GM18909 (cell line): ENCODE measurements at regions not wholly inside any gene's neighbourhood (a gene's known extent, or its start where the extent isn't known, plus 50 kb on each side); places are given as distances from the start of the nearest gene placed in this dataset.
"Not testable (repeated sequence)": the region's sequence is repeated elsewhere in the genome, so short reads cannot be mapped to it uniquely, and the experiment has no call there.

ENCODE experiments used
- ATAC-seq: cut with Tn5 transposase; IDR thresholded peaks from one replicate; pipeline ENCODE4 v1.9.1; 2021; ENCODE audit warnings: mild to moderate bottlenecking; ENCODE audit not compliant: unreplicated experiment, poor library complexity

DNA sequence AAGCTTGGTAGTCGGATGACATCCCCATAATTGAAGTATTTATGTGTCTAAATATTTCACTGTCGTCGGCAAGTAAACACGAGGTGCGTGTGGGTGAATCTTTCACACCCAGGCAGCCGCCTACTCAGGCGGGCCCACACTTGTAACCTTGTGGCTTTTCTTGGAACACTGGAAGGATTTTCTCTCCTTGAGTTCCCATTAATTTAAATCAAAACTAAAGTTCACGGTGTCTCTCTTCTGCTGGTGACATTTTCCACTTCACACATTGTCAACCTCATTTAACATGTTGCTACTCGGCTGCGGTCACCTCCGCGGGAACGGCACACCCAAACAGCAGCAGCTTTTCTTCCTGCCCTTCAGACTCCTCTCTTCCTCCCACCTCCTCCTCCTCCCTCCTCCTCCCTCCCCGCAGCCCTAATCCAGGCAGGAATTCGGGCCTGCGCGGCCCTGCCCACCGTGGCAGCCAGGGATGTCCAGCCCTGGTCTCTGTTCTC, 336.6 kb downstream of the QKI start:
- ATAC-seq, result no peak

DNA sequence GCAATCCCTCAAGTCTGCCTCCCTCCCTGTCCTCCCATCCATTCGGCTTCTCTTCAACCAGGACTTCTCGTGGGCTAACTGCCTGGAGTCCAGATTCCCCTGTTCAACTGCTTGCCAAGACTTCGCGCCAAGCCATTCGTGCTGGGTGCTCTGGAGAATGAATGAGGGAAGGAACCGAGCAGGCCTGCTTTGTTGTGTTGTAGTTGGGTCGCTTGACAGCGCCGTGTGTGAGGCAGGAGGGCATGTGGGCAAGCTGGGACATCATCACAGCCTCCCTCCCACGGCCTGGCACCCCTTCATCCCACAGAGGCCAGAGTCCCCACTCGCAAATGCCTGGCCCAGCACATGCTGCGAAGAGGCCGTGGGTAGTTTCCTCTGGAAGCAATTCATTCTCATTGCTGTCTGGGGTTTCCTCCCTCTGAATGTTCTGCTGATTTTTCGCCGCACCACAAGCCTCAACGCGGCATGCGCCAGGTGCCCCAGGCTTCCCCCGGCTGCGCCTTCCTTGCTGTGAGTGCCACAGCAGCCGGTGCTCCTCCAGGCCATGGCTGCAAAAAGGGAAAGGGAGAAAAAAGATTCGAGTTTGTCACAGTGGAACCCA, 336.0 kb downstream of the QKI start:
- no peak for ATAC-seq

DNA sequence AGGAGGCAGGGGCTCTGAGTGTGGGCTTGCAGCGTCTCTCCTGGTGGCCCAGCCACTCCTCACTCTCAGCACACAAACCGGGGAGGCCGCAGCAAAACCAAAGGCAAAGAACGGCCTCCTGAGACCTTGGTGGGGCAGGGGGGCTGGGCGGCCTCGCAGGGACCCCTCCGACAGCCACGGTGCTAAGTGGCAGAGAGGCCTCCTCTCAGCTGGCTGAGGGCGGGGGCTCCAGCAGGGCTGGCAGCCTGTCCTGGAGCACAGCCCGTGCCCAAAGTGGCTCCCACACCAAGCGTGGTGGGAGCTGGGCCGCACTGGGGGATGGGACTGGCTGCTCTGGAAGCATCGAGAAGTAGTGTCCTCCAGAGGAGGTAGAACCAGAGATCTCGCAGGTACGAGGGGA, 334.4 kb downstream of the QKI start:
- no peak for ATAC-seq

DNA sequence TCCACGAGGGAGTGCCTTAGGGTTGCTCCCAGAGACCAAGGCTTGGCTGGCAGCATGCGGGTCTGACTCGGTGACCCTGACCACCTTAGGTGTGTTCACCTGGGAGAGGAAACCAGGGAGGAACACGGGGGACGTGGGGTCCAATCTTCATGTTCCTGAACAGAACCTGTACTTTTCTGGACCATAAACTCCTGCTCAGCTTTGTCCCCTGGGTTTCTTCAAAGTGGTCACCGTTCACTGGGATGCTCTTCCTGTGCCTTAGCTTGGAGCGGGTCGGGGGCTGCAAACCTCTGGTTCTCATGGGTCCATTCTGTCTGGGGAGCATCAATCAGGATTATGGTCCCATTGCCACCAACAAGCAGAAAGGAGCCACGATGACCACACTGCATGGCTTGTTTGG, 333.5 kb downstream of the QKI start:
- no peak for ATAC-seq

DNA sequence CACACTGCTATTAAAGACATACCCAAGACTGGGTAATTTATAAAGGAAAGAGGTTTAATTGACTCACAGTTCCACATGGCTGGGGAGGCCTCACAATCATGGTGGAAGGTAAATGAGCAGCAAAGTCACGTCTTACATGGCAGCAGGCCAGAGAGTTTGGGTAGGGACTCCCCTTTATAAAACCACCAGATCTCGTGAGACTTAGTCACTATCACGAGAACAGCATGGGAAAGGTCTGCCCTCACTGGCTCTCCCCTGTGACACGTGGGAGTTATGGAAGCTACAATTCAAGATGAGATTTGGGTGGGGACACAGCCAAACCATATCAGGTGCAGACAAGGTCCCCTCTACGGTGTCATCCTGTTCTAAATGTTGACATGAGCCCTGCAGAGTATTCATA, 332.5 kb downstream of the QKI start:
- ATAC-seq, result not testable (repeated sequence)

DNA sequence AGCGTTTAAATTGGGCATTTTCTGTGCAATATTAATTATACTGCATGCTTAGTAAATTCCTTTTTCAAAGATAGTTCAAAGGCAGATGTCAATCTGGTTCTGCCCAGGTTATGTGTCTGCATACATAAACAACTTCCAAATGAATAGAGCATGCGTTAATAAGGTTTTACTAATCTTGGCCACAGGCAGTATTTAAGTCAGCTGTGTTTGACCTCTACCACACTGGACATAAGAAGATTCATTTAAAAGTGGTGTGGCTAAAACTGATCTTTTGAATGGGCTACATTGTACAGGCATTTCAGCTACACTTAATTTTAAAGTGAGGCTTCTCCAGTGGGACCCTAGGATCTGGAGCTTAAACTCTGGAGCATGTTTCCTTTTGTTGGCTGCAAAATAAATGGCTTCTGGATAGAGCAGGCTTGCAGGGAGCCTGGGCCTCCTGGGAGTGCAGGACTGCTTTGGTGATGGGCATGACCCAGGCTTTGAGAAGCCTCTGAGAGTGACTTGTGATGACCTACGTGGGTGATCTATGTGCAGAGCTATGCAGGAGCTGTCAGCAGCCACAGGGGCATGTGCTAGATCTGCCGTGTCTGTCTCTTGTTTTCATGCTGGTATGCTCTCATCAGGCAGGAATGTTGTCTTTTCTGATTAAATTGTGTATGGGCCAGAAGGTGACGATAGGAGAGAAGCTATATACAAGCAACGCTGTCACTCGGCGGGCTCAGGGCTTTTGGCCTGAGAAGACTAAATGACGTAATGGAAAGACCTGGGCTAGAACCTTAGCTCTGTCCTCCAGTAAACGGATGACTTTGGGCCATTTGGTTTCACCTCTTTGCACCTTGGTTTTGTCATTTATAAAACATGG, 331.2 kb downstream of the QKI start:
- no peak for ATAC-seq

DNA sequence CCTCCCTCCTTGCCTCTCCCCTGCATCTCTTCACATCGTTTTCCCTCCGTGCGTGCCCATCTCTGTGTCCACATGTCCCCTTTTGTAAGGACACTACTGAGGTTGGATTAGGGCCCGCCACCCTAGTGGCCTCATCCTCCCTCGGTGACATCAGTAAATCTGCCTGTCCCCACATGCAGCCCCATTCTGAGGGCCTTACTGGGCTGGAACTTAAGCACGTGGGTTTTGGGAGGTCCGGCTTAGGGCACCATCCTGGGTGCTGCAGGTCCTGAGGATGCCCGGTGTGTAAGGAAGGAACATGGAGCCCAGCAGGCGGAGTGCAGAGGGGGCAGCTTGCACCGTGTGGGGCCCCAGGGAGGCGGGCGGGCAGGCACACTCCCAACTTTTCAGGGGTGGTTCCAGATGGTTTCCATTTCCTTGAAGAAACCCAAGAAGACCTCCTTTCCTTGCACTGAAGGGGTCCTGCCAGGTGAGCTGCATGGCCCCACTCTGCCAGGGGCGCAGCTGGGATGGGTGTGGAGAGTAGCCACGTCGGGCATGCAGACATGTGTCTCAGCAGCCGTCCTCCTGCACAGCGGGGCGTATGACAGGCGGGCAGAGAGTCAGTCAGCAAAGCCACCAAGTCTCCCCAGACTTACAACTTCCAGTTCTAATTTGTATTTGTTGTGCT, 329.9 kb downstream of the QKI start:
- no peak for ATAC-seq

DNA sequence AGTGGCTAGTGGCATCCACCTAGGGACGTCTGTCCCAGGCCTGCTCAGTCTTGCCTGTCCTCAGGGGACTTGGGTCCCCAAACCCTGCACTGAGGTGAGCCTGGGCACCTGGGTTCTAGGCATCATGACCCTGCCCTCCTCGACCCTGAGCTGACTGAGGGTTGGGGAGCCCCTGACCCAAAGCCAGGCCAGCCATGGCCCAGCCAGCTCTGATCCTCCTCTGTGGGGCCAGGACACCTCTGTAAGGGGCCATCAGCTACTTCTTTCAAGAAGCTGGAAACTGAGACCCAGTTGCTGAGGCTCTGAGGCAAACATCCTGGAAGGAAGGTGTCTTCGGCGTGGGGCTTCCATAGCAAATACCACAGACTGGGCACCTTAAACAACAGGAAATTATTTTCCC, 329.3 kb downstream of the QKI start:
- no peak for ATAC-seq

DNA sequence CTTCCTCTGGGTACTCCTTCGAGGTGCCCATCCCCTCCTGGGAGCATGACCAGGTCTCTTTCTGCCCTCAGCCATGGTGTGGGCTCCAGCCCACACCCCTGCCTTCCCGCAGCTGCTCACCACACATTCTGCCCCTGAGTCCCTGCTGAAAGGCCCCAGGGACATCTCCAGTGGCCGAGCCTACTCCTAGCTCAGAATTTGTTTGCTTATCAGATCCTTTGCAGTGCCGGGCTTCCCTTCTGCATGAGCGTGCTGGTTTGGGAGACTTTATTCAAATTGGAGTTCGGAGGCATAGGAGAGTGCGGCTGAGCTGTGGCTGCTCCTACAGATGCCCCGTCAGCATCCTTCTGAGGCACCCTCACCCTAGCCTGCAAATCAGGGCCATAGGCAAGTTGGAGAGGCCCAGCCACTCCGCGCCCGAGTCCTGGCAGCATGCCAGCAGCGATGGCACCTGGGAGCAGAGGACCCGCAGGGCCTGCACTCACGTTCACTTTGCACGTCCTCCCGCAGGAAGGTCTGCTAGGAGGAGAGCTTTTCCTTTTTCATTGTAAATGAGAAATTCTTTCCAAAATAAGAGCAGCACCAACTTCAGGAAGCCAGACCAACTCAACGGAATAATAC, 327.3 kb downstream of the QKI start:
- ATAC-seq, result no peak

DNA sequence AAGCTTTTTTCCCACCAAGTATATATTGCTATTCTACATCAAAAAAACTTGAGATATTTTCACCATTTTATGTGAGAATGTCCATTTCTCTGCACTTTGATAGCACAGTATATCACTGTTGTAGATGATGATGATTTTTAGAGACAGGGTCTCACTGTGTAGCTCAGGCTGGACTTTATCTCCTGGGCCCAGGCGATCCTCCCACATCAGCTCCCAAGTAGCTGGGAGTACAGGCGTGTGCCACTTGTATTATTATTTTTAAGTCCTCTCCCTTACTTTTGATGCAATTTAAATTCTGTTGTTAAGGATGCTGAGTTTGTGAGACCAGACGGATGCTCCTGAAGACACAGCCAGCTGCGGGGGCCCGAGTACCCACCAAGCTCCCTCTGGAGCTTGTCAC, 326.8 kb downstream of the QKI start:
- no peak for ATAC-seq

DNA sequence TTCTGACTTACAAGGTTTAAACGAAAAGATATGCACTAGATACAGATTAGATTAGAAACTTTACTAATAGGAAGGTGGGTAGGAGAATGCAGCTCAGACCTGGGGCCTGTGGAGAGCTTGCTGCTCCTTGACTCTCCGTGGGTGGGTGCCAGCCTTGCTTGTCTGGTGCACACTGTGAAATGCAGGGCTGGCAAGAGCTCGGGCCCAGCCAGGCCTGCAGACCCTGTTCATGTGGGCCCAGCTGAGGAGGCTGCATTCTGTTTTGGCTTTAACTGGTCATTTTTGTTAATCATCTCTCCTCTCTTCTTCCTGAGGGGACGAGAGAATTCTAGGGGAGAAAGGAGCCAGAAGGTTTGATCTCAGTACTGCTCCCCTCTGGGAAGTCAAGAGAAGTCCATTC, 325.4 kb downstream of the QKI start:
- ATAC-seq, result no peak

DNA sequence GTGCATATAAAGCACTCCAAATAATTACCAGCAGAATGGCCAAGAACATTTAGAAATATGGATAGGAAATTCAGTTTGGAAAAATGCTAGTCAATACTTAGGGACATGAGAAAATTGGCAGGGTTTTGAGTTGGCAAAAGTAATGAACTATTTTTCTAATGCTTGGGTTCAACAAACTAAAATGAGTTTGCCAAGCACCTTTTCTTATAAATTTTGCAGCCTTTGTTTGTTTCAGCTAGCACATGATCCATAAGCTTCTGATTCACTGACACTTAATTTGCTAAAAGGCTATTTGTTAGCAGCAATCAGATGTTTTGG, 324.8 kb downstream of the QKI start:
- ATAC-seq, result no peak

DNA sequence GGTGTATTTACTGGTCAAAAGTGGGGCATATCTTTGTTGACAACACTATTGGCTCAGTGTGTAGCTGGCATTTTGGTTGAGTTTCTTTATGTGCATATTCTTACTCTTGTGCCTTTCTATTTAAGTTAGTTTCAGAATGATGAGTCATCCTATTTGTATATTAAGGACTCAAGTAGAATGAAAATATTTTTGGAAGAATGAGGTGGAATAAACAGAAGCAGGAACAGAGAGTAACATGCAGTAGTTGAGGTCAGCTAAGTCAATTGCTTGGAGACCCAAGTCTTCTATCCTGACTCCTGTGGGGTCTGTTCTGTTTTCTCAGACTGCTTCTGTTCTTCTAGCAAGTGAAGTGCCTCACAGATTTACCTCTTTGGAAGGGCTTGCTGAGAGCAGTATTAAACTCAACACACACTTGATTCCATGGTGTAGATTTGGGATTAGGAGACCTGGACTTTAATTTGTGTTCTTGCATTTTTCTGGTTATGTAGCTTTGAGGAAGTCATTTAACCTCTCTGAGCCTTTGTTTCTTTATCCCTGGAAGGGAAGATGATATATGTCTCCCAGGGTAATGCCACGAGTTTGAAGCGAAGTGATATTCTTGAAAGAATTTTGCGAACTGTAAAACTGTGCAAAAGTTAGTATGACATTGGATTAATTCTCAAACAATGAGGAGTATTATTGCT, 324.3 kb downstream of the QKI start:
- ATAC-seq, result peak; percentile 66

DNA sequence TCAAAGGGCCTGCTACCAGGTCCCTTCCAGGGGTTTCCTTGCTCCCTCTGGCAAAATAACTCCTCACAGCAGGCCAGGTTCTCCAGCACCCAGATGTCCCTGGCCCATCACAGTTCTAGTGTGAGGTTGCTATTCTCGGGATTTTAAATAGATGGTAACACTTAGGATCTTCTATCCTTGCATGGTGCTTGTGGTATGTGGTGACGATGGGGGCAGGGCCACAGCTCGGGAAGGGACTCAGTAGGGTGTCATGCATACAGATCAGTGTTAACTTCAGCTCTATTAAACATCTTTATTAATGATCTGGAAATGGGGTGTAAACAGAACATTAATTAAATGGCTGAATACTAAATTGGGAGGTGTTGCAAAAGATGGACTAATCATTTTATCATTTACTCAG, 323.8 kb downstream of the QKI start:
- peak; percentile 7 for ATAC-seq

DNA sequence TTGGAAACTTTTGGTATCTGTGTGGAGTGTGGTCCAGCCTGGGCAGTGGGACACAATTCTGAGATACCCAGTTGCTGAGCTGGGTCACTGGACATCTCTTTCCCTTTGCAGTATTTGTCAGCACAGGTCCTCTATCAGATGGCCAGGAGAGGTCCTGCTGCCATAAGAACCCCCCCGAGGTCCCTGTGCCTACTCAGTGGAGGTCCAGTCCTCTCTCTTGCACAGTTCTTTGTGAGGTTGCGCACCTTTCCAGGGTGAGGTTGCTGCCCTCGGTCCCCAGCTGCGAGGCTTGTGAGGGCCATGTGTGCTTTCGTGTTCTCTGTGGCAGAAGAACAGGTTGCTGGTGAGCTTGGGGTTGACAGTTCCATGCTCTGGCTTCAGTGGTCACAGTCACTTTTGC, 320.6 kb downstream of the QKI start:
- ATAC-seq, result no peak

DNA sequence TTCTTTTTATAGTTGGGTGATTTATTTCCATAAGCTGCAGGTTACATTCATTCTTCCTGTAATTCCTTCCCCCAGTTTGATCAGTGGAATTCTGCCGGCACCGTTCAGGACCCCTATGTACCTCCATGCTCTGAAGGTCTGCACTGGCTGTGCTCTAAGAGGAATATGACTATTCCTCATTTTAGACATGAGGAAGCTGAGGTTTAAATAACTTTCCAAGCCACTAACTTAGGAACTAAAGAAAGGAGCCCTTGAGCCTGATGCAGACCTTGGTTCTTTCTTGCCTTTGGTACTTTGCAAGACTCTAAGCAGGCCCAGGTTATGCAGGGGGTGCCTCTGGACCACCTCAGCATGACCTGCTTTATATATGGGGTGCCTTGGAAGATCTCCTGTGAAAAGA, 318.5 kb downstream of the QKI start:
- ATAC-seq, result no peak

DNA sequence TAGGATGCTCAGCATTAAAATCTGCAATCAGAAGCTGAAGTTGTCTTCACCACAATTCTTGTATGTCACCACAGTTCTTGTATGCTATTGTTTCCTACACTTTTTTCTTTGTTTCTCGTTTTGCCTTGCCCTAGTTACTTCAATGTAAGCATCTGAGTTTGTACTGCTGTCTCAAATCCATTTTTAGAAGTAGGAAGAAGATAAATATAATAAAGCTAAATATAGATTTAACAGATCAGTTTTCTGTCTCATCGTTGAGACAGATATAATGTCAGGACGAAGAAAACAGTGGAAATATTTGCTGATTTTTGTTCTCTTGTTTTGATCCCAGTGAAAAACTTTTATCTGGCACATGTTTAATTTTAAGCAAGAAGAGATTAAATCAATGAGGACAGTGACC, 318.0 kb downstream of the QKI start:
- no peak for ATAC-seq

DNA sequence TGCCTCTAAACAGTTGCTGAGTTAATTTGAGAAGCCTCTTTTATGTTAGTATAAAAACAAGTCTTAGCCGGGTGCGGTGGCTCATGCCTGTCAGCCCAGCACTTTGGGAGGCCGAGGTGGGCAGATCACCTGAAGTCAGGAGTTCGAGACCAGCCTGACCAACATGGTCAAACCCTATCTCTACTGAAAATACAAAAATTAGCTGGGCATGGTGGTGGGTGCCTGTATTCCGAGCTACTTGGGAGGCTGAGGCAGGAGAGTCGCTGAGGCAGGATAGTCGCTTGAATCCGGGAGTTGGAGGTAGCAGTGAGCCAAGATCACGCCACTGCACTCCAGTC, 317.5 kb downstream of the QKI start:
- not testable (repeated sequence) for ATAC-seq

DNA sequence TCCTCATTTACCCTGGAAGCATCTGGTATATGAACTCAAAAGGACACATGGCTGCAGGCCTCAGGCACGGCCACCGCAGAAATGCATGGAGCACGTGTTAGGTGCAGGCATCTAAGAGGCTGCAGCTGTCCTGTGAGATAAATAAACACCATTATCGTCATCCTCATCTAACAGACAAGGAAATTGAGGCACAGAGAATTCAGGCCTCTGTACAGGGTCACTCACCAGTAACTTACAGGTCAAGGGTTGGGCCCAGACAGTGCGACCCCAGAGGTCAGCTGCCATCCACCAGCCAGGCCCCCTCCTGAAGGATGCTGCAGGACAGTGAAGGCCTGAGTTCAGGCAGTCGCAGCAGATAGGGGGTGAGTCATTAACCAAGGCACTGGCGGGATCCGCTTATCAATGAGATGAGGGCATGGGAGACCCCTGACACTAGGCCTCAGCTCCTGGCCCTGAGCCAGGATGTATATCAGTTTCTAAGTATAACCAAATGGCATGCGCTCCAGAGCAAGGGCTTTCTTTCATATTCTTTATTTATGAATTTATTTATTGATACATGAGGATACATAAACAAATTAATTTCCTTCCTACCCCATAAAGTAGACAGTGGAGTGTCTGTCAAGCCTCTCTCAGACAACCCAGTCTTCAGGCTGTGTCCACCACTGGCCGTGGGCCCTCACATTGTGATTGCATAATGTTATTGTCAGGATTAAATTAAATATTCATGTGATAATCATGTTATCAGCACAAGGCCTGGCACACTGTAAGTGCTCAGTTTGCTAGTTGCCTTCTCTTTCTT, 316.9 kb downstream of the QKI start:
- no peak for ATAC-seq
